GM23248 (cell line): ENCODE measurements at regions not wholly inside any gene's neighbourhood (a gene's known extent, or its start where the extent isn't known, plus 50 kb on each side); places are given as distances from the start of the nearest gene placed in this dataset.

ENCODE experiments used
- EZH2 ChIP-seq: fragments of 200-600 bp; sonication (generic); IDR thresholded peaks from 2 replicates; pipeline ENCODE4 v1.6.1; 2018; ENCODE audit warnings: antibody characterized with exemption, mild to moderate bottlenecking; ENCODE audit not compliant: insufficient read depth, poor library complexity, severe bottlenecking
- EZH2phosphoT487 ChIP-seq: fragments of 200-600 bp; sonication (generic); IDR thresholded peaks from 2 replicates; pipeline ENCODE4 v1.6.1; 2018; ENCODE audit warnings: antibody characterized with exemption, moderate library complexity, mild to moderate bottlenecking, low read depth; ENCODE audit not compliant: insufficient read depth

- TF ChIP-seq EZH2 (no peak), EZH2phosphoT487 (no peak)
Measured at GRCh38 chr16:25523183-25523582, 168.6 kb upstream of the HS3ST4 start.
